GM19468 (cell line): ENCODE measurements at regions not wholly inside any gene's neighbourhood (a gene's known extent, or its start where the extent isn't known, plus 50 kb on each side); places are given as distances from the start of the nearest gene placed in this dataset.

Experiments
- ATAC-seq: cut with Tn5 transposase; IDR thresholded peaks from one replicate; pipeline ENCODE4 v1.9.1; 2021; ENCODE audit warnings: mild to moderate bottlenecking, moderate library complexity, moderate number of reproducible peaks; ENCODE audit not compliant: unreplicated experiment; ENCODE audit errors: extremely low read depth

DNA sequence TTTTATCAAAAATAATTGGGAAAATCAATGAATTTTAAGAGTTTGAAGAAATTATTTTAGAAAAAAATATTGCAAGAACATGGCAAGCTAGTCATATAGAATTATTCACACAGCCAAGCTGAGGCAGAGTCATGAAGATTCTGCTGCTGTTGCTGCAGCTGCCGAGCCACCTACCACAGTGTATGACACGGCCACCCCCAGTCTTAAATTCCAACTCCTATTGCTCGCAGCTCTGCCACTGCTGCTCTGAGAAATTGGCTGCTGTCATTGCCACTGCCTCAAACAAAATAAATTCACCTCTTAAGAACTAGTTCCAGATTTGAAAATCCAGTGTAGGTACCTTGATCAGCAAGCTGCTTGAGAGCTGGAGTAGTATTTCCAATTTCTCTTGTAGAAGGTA lies 1318.8 kb upstream of the ACO1 start:
- ATAC-seq, result no peak

DNA sequence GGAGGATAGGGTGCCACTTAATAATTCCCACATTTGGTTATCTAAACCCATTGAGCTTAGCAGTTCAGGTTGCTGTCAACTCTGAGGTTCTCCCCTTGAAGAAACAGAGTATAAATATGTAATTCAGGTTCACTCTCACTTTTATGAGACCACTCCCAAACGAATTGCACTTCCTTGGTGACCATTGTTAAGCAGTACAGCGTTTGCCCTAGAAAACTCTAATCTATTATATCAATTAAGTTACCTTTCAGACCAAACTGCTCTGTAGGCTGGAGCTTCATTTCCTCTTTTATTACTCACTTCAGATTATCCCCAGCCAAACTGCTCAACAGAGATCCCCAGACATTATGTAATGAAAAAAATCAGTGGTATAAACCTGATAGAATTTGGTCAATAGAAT lies 1317.0 kb upstream of the ACO1 start:
- ATAC-seq, result no peak

DNA sequence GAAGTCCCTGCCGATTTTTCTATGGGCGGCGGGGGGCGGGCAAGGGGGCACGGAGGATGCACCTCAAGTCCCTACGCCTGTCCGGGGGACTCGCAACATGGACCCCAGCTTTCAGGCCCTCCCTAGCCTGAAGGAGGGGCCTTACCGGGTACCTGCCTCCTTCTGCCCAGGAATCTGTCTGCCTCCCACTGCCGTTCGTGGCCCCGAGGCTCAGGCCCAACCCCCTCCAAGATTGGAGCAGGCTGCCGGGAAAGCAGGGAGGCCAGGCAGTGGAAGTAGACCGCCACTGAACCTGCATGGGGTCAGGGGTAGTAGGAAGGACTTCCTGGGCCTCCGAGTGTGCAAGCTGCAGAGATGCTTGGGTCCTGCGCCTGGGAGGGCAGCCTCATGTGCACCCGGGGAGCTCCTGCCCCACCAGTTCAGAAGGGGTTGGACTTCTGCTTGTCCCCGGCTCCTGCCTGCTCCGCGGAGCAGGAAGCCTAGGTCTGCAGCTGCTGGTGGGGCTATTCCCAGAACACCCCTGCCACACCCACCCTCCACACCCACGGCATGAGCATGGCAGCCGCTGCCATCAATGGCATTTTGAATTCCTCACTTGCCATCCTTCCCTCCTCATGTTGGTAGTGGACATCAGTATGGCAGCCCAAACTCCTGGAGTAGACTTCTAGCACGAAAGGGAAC lies 1312.7 kb upstream of the ACO1 start:
- ATAC-seq, result no peak

DNA sequence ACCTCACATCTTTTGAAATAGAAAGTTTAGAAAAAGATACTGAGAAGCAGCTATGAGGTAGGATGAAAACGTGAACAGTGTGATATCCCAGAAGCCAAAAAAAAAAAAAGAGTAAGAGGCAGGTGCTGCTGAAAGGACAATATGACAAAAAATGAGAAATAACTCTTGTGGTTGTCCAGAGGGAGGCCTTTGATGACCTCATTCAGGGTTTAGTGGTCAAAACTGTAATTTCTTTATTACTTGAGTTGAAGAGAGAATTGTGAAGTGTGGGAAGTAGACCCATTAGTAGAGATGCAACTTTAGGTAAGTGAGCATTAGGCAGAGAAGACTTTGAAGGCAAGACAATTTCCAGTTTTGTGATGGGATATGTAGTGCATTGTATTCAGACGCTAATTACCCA lies 1306.3 kb upstream of the ACO1 start:
- no peak for ATAC-seq

DNA sequence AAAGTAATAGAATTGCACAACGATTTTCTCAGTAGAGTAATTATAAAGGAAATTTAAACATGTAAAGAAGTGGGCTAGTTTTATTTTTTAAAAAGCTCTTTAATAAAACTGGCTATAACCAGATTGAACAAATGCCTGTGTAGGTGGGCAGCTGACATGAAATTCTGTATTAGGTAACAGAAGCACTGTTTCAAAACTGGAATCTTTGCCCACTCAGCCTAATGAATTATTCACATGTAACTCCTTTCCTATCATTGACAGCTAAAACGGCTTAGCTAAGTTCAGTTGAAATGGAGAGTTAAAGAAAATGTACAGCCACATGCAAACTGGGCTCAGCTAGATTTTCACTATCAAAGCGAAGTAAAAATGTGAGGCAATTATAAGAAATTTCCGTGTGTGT lies 1300.1 kb upstream of the ACO1 start:
- no peak for ATAC-seq

DNA sequence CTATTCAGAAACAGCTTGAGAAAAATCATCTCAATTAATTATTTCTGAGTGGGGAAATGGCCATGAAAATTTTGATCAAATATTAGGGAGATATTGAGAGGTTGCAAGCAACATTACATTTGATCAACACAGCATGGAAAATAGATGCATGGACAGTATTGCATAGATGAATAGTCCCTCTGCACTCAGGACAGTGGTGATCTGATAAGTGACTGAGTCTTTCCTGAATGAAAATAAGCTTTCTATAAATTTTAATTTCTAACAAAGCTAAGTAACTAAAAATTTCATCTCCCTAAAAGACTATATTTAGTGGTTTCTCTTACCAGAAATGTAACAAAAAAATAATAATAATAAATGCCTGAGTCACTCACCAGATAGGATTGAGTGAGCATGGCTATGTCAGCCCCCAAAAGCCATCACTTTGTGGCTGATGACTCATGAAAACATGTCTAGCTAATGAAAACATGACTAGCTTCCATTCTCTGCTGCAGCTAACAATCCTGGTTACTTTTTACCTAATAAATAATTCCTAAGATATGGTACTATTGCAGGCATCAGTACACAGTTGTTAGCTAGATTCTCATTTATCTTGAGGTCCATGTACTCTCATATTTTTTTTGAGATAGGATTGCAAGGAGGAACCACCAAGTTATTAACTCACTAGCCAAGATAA lies 1294.8 kb upstream of the ACO1 start:
- ATAC-seq, result no peak

DNA sequence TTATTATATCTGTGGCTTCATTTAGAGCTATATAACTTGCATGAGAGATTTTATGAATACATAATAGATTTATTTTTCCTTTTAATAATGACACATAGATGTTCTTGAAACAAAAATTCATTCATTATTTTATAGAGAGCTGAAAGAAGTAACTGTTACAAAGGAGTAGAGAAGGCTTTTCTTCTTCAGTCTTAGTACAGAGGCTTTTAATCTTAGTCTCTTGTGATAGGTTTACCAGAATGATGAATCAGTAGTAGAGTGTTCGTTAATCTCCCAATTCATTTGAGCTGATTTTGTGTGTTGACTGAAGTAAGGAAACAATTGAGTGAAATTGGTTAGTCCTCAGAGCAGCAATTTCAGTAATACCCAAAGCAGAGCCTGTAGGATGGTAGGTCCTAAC lies 1284.1 kb upstream of the ACO1 start:
- ATAC-seq, result no peak

DNA sequence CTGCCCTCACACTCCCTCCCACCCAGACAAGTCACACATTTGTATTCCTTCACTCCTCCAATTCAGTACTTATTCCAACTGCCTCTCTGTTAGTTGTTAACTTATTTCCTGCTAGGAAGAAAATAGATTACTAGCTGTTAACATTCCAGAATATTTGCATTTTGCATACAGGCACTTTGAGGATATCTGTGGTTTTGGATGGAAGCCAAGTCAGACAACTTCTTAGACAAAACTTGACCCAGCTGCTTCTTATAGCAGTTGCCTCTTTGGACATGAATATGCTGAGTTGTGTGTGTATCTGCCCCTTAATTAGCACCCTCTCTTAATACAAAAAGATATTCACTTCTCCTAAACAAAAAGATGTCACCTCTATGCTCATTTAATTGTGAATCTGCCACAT lies 1280.6 kb upstream of the ACO1 start:
- no peak for ATAC-seq

DNA sequence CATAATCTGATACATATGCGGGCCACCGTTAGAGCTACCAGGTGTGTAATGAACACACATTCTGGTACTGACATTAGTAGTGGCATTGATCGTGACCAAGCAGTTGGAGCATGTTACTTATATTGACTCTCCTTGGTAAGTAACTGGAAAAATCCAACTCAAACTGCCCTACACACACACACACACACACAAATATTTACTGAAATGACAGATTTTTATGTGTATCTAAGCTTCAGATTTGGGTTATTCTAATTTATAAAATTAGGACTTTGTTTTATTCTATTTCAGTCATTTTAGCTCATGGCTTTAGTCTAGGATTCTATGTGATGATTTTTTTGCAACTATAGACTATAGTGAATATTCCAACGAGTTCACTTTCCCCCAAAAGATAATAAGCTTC lies 1280.2 kb upstream of the ACO1 start:
- ATAC-seq, result no peak

DNA sequence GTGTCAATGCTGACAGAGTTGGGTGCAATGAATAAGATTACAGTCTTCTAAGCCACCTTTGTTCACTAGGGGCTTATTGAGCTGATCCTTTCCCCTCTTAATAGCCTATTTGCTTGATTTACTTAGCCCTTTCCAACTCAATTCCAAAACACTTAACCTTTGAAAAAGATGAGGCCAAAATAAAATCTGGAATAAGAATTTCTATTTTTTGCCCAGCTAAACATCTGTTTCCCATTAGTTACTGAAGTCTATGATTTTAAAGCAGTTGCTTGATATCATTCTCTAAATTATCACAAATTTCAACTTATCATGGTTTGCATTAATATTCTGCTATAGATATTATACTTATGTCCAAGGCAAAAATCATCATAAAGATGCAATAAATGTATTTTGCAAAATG lies 1272.0 kb upstream of the ACO1 start:
- no peak for ATAC-seq

DNA sequence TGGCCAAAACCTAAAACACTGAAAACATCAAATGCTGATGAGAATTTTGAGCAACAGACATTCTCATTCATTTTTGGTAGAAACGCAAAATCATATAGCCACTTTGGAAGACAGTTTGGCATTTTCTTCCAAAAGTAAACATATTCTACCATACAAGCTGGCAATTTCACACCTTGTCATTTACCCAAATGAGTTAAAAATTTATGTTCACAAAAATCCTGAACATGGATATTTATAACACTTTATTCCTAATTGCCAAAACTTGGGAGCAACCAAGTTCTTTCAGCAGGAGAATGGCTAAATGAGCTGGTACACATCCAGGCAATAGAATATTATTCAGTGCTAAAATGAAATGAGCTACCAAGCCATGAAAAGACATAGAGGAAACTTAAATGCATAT lies 1270.1 kb upstream of the ACO1 start:
- ATAC-seq, result no peak

DNA sequence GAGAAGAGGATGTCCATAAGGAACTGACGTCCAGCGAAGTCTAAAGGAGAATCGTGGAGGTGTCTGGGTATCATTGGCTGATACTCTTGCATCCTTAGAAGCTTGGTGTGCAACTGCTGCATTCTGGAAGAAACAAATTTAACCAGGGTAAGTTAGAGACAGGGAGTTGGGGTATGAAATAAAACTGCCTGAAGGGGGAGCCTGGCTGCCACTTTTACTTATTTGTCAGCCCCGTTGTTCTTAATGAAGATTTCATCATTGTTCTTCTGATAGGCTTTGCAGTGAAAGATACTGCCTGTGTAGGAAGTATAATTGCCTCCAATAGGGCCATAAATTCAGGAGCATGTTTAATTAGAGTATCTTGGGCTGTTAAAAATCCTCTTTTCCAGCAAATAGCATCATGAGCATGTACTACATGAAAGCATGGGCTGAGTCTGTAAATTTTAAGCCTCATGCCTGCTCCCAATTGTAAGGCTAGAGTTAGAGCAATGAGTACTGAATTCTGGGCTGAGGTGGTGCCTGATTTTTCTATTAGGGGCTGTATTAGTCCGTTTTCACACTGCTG lies 1264.5 kb upstream of the ACO1 start:
- no peak for ATAC-seq

DNA sequence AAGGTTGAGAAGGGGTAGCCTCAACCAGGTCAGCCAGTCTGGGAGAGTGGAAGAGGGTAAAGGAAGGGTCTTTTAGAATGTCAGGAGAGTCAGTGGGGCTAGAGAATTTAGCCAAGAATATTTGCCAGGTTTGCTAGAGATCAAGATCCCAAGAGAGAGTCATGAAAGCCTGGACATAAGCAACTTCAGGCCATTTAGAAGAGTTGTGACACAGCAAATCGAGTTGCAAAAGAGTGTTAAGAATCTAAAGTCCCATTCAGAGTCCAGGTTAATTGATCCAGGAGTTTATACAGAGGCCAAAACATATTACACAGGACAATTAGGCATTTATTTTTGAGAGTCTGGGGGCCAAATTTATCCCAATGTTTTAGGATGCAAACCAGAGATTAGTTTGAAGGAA lies 1260.1 kb upstream of the ACO1 start:
- ATAC-seq, result no peak

DNA sequence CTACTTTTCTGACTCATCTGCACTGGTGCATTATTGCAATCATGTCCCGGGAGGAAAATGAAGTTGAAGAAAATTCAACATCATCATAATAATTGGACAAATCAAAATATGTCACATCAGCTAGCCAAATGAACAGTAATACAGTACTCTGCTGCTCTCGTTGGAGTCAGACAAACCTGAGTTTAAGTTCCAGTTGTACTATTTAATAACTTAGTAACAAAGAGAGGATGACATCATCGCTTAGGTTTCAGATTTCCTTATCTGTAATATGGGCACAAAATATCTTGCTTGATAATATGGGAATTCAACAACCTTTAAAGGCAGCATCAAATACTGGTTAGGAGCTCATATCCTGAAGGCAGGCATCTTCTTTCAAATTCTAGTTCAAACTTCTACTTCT lies 1248.9 kb upstream of the ACO1 start:
- no peak for ATAC-seq

DNA sequence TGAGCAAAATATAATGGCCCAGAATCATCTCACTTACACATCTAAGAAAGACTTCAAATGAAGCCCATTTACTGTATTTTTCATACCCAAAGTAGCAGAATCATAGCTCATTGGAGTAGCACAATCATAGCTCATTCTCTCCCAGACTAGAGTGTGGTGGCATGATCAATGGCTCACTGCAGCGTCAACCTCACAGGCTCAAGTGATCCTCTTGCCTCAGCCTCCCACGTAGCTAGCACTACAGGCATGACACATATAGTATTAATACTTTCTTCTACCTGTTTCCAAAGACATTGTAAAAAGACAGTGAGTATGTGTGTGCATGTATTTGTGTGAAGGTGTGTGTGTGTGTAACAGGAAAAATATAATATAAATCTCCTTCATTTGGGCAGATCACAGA lies 1247.9 kb upstream of the ACO1 start:
- no peak for ATAC-seq

DNA sequence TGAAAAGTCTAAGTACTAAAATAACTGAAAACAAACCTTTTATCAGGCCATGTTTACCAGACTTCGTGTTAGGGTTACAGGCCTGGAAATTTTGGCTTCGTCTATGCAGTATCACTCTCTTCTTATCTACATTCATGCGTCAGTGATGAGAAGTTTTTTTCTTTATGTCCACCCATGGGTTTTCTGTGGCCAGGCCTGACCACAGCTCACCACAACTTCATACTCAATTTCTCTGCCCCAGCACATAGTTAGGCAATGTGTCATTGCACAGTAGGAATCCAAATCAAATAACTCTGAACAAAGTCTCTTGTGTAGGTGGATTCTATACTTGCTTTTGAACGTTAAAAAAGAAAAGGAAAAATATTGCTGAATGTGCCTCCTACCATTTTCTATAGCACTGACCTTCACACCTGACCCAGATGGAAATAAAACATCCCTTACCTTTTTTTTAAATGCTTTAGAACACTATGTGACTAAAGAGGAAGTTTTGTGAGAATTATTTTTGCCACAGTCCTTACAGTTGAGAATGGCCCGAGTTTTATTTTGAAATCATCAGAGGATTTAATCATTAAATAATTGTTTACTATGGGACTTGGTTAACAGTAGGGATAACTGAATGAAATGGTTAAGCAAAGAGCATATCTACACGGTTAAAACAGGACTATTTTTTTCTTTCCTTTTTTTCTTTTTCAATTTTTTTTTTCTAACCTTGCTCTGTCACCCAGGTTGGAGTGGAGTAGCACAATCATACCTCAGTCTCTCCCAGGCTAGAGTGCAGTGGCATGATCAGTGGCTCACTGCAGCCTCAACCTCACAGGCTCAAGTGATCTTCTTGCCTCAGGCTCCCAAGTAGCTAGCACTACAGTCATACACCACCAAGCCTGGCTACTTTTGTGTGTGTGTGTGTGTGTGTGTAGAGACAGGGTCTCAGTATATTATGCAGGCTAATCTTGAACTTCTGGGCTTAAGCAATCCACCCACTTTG lies 1247.0 kb upstream of the ACO1 start:
- ATAC-seq, result no peak

DNA sequence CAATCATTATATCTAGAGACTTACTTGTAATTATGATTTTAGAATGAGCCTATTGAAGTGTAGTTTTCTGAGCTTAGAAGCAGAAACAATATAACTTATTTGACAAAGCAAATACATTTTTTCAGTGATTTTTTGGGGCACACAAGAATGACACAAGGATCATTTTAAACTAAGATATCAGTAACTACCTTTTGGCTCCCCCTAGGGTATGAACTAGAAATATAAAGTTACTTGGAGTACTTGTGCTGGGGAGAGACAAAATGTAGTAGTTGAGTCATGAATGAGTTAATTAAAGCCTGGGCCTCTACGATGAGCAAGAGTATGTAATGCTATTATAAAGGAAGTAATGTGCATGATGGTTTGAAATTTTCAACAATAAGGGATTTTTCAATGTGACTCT lies 1244.1 kb upstream of the ACO1 start:
- ATAC-seq, result no peak

DNA sequence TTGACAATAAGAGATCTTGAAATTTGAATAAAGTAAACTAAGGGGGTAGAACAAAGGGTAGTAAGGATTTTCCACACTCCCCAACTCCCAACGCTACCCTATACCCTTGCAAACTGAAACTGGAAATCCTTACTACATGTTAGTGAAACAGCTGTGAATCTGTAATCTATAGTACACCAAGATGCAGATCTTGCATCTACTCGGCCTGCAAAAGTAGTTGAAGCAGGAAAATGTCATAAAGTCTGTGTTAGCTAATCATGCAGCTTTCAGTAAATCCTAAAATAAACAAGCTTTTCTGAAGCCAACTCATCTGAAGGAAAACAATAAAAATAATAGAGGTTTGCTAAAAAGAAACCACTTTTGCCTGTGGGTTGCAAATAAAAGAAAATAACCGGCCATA lies 1242.0 kb upstream of the ACO1 start:
- ATAC-seq, result no peak

DNA sequence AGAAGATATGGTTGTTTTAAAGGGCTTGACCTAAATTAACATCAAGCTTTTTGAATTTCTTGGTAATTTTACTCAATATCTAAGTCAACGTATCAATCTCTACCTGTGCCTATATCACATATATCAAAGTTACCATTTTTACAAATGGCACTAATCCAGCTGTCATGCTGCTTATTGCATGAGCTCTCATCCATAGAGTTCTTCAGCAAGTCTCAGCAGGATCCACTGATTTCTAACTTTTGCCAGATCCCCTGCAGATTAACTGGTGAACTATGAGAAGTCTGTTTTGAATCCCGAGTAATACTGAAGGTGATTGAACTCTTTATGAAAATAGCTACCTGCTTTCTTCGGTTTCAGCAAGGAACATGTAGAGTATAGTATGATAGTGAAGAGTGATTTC lies 1239.8 kb upstream of the ACO1 start:
- ATAC-seq, result no peak

DNA sequence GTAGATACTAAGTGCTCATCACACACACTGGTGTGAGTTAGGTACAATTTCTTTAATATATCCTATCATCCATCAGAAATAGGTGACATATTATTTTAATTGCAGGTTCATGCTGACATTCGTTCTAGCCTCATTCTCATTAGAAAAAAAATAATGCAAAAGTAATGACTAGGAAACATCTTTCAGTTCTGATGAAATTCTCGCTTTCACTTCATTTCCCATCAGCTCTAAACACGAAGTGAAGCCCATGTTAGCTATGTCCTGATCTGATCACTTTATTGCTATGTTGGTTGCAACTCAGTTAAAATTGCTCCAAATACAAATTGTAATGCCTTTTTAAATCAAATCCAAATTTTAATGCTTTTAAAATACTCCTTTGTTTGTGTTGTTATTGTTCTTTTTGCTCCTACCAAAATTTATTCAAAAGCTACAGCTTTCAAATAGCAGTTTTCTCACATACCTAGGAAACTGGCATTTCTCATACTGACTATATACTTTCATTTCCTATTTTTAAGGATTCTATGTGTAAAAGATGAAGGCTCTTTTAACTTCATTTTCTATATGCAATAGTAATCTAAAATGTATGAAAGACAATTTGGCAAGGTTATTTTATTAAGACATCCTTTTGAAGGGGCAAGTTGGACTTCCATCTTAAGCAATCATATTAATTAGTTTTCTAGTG lies 1237.8 kb upstream of the ACO1 start:
- ATAC-seq, result peak; percentile 78
